OCI-LY3 (cell line): ENCODE measurements at regions not wholly inside any gene's neighbourhood (a gene's known extent, or its start where the extent isn't known, plus 50 kb on each side); places are given as distances from the start of the nearest gene placed in this dataset.

Experiments
- H2AFZ ChIP-seq: fragments of 200-600, 300-600 bp; shearing (Covaris generic); 2 replicates; pipeline ENCODE4 v1.6.0; 2014; ENCODE audit warnings: antibody characterized with exemption, low read depth, low read length
- H3K27ac ChIP-seq: fragments of 200-600, 300-600 bp; sonication (generic); 2 replicates; pipeline ENCODE4 v1.5.1; 2014; ENCODE audit warnings: mild to moderate bottlenecking, low read length, moderate library complexity, mixed read lengths
- H3K27me3 ChIP-seq: fragments of 200-600, 300-600 bp; sonication (generic); 2 replicates; pipeline ENCODE4 v1.6.1; 2014; ENCODE audit warnings: low read depth, low read length, mixed read lengths
- H3K36me3 ChIP-seq: fragments of 200-600, 300-600 bp; sonication (generic); replicated peaks from 2 replicates; pipeline ENCODE3; 2014; ENCODE audit warnings: low read depth, low read length, mixed read lengths
- H3K4me1 ChIP-seq: fragments of 300-600, 200-600 bp; sonication (generic); 2 replicates; pipeline ENCODE4 v1.6.1; 2014; ENCODE audit warnings: low read length, mixed read lengths
- H3K4me2 ChIP-seq: fragments of 200-600, 300-600 bp; sonication (generic); 2 replicates; pipeline ENCODE4 v1.6.1; 2014; ENCODE audit warnings: low read length, mixed read lengths
- H3K4me3 ChIP-seq: fragments of 300-600, 200-600 bp; sonication (generic); 2 replicates; pipeline ENCODE4 v1.5.1; 2014; ENCODE audit warnings: antibody characterized with exemption, mild to moderate bottlenecking, low read length, moderate library complexity
- H3K79me2 ChIP-seq: fragments of 300-600, 200-600 bp; shearing (Covaris generic); 2 replicates; pipeline ENCODE4 v1.6.1; 2014; ENCODE audit warnings: mild to moderate bottlenecking, low read length, mixed read lengths
- H3K9ac ChIP-seq: fragments of 300-600, 200-600 bp; shearing (Covaris generic); 2 replicates; pipeline ENCODE4 v1.6.0; 2014; ENCODE audit warnings: mild to moderate bottlenecking, low read length, moderate library complexity
- H3K9me3 ChIP-seq: fragments of 200-600, 300-600 bp; shearing (Covaris generic); 2 replicates; pipeline ENCODE4 v1.6.1; 2014; ENCODE audit warnings: low read length, mixed read lengths; ENCODE audit not compliant: insufficient read depth
- H4K20me1 ChIP-seq: fragments of 200-600, 300-600 bp; sonication (generic); 2 replicates; pipeline ENCODE4 v1.6.1; 2016; ENCODE audit warnings: low read length, mixed read lengths; ENCODE audit not compliant: insufficient read depth
- CTCF ChIP-seq: fragments of 200-600, 300-600 bp; sonication (generic); IDR thresholded peaks from 2 replicates; pipeline ENCODE4 v1.5.1; 2014; ENCODE audit warnings: antibody characterized with exemption, low read length, low read depth
- EZH2phosphoT487 ChIP-seq: fragments of 200-600 bp; shearing (Covaris generic); IDR thresholded peaks from 2 replicates; pipeline ENCODE4 v1.6.1; 2018; ENCODE audit warnings: antibody characterized with exemption, mixed run types, low read depth

DNA sequence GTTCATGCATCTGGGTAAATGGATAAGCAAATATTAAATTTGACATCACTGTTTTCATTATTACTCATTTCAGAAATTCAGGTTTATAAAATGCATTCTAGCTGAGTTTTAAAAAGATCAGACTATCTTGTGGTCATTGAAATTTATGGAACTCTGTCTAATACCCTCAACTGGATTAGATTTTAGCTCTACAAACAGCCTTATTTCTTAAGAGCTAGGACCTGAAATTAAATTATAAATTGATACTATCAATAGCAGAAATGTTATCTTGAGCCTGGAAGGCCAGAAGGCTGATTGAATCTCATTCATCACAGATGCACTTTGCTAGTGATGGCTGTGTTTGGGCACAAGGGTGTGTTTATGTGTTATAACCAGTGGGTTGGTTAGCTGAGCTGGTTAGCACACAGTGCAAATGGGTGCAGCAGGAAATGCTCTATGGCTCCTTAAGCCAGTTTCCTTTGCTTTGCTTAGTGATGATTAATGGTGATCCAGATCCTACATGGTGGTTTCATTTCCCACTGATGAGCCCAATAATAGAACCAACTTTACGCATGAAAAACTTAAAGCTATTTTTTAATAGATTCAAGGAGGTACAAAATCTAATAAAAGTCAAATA lies 310.8 kb upstream of the KLF12 start:
- Histone ChIP-seq H3K4me2 (no peak overlapping the region), H3K4me1 (no peaks in the 10 kb centered on the region), H2AFZ (no peak overlapping the region), H3K4me3 (no peak overlapping the region), H3K36me3 (no peaks in the 10 kb centered on the region), H3K27ac (no peak overlapping the region), H3K27me3 (no peaks in the 10 kb centered on the region), H3K9me3 (no peaks in the 10 kb centered on the region), H4K20me1 (no peaks in the 10 kb centered on the region), H3K79me2 (no peaks in the 10 kb centered on the region), H3K9ac (no peak overlapping the region)
- TF ChIP-seq CTCF (no peak), EZH2phosphoT487 (no peak)

GRCh38 chr13:74444161-74444571 lies 310.0 kb upstream of the KLF12 start:
- Histone ChIP-seq H3K4me2 (no peak overlapping the region), H3K79me2 (no peaks in the 10 kb centered on the region), H3K27me3 (no peaks in the 10 kb centered on the region), H3K36me3 (no peaks in the 10 kb centered on the region), H4K20me1 (no peaks in the 10 kb centered on the region), H3K9me3 (no peaks in the 10 kb centered on the region), H3K4me1 (no peaks in the 10 kb centered on the region), H2AFZ (no peak overlapping the region; the same call in 1 of the 2 replicates), H3K4me3 (no peak overlapping the region), H3K9ac (no peak overlapping the region), H3K27ac (no peak overlapping the region)
- no peak for TF ChIP-seq CTCF
- TF ChIP-seq EZH2phosphoT487: no peak

GRCh38 chr13:74443631-74444030 lies 309.4 kb upstream of the KLF12 start:
- Histone ChIP-seq H3K9ac (no peak overlapping the region), H3K36me3 (no peaks in the 10 kb centered on the region), H2AFZ (no peak overlapping the region), H3K4me3 (no peak overlapping the region), H3K79me2 (no peaks in the 10 kb centered on the region), H3K27me3 (no peaks in the 10 kb centered on the region), H3K27ac (no peak overlapping the region), H4K20me1 (no peaks in the 10 kb centered on the region), H3K4me2 (no peak overlapping the region), H3K9me3 (no peaks in the 10 kb centered on the region), H3K4me1 (no peaks in the 10 kb centered on the region)
- TF ChIP-seq EZH2phosphoT487: no peak
- TF ChIP-seq CTCF: no peak

DNA sequence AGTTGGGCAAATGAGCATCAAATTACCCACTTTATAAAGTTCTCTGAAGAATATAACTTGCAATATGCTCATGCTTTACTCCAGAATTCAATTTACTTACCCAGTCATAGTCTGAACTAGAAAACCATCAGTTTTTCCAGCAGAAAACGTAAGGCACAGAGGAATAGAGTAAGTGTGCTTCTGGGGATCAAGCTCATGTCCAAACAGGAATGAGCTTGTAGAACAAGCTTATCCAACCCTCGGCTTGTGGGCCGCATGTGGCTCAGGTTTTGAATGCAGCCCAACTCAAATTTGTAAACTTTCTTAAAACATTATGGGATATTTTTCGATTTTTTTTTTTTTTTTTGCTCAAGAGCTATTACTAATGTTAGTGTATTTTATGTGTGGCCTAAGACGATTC lies 308.5 kb upstream of the KLF12 start:
- TF ChIP-seq CTCF: no peak
- TF ChIP-seq EZH2phosphoT487: no peak
- Histone ChIP-seq H3K4me1 (no peaks in the 10 kb centered on the region), H3K9me3 (no peaks in the 10 kb centered on the region), H3K4me3 (no peak overlapping the region), H3K27me3 (no peaks in the 10 kb centered on the region), H3K27ac (no peak overlapping the region), H3K4me2 (no peak overlapping the region), H4K20me1 (no peaks in the 10 kb centered on the region), H3K9ac (no peak overlapping the region), H3K36me3 (no peaks in the 10 kb centered on the region), H3K79me2 (no peaks in the 10 kb centered on the region), H2AFZ (no peak overlapping the region)
